HG03521 (cell line): ENCODE measurements at regions not wholly inside any gene's neighbourhood (a gene's known extent, or its start where the extent isn't known, plus 50 kb on each side); places are given as distances from the start of the nearest gene placed in this dataset.

Experiments
- ATAC-seq: cut with Tn5 transposase; IDR thresholded peaks from one replicate; pipeline ENCODE4 v1.9.1; 2021; ENCODE audit warnings: mild to moderate bottlenecking, moderate library complexity; ENCODE audit not compliant: unreplicated experiment

DNA sequence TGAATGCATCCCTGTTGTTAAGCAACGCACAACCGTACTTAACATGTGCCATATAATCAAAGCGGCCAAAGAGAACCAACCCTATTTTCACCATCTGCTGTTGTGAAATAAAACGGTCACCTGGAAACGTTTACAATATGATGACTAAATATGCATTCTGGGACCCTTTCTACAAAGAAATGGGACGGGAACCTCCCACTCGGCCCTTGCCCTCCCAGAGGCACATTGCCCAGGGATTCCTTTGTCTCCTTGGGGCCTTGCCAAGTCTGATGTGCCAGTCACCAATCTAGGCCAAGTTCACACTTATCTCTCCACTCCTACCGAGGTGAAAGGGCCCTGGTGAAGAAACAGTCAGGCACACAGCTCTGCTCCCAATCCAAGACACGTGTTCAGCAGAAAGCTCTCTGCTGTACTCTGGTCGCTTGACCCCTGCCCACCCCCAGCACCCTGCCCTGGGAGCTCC lies 427.4 kb upstream of the JARID2 start:
- no peak for ATAC-seq

DNA sequence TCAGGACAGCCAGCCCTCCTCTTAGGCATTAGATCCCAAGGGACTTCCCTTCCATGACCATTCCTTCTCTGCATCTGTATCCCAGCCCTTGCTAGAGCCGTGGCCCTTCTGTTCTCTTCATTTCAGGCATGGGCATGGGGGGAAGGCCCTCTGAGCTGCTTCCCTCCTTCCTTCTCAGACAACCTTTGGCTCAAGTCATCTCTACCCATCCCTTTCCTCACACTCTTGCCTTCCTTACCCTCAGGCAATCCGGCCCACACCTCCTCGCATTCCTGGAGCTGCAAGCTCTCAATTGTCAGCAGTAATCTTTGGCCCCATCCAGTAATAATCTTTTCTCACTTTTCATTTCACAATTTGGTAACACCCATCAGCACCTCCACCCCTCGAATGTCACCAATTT lies 426.9 kb upstream of the JARID2 start:
- ATAC-seq, result no peak

DNA sequence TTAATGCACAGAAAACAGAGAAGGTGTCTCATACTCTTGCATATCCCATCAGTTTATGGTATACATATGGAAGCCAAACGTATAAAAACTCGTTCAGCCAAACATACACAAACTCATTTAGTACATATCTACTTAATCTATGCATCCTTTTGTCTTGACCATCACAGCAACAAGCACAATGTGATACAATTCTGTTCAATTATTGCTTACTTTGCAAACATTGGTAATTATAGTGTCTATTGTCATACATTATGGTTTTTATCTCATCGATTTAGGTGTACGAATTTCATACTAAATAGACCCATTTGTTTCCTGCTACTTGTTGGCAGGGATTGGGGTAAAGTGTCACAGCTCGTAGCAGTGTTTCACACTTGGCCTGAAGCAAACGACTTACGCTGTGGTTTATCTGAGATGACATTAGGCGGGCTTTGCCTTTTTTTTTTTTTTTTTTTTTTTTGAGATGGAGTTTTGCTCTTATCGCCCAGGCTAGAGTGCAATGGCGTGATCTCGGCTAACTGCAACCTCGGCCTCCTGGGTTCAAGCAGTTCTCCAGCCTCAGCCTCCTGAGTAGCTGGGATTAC lies 425.9 kb upstream of the JARID2 start:
- no peak for ATAC-seq

GRCh38 chr6:14822012-14822553 lies 423.8 kb upstream of the JARID2 start:
- ATAC-seq, result no peak

- ATAC-seq, result no peak
These were observed 423.2 kb upstream of the JARID2 start for GRCh38 chr6:14822679-14823078.

GRCh38 chr6:14824060-14824459 lies 421.8 kb upstream of the JARID2 start:
- ATAC-seq, result no peak

GRCh38 chr6:14824484-14825275 lies 421.2 kb upstream of the JARID2 start:
- no peak for ATAC-seq

DNA sequence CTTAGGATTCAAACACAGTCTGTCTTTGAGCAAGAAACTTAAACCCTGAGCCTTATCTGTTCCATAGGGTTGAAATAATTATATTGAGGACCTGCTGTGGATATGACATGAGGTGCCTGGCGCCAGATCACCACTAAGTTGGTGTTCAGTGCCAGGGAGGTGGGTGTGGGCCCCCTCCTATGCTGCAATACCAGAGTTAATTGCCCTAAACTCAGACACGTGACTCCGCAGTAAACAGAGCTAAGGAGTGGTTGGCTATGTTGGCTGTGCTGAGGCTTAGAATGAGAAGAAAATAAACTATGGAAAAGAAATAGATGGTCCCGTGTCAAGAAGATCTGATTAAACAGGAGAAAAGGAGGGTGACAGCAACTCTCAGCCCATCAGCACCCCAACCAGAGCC lies 419.4 kb upstream of the JARID2 start:
- no peak for ATAC-seq

- no peak for ATAC-seq
These were observed 418.5 kb upstream of the JARID2 start for GRCh38 chr6:14827354-14827753.

- no peak for ATAC-seq
These were observed 417.7 kb upstream of the JARID2 start for GRCh38 chr6:14828201-14828611.

- ATAC-seq, result no peak
These were observed 414.8 kb upstream of the JARID2 start for GRCh38 chr6:14831070-14831469.

DNA sequence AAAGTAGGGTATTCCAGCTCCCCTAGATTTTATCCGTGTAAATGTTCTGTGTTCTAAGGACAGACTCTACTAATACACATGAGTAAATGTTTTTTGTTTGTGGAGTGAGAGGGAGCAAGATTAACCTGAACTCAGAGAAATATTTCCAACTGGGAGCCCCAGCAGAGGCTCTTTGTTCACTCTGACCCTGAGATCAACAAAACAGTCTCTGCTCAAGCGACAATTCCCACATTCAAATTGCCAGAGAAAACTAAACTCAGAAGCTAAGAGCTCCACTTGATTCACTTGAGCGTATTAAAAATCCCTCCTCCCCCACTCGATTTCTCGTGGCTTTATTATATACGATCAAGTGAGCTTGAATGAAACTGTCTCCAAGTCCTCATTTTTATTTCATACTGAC lies 413.9 kb upstream of the JARID2 start:
- ATAC-seq, result no peak

DNA sequence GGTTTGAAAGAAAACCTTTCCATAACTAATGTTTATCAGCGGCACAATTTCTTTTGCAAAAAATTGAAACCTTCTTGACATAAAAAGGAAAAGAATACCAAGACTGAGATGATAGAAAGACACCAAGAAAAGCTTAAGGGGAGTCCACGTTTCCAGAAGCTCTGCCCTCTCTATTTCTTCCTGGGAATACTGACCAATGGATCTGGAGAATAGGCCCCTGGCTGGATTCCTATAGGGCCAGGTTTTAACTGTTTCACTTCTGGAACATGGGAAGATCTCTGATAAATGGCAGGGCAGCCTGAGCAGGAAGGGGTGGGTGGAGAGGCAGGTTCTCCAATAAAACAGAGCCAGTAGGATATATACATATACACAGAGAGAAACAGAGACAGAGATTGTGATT lies 413.4 kb upstream of the JARID2 start:
- no peak for ATAC-seq

GRCh38 chr6:14834851-14835530 lies 410.9 kb upstream of the JARID2 start:
- ATAC-seq, result no peak

GRCh38 chr6:14837435-14837834 lies 408.4 kb upstream of the JARID2 start:
- no peak for ATAC-seq

DNA sequence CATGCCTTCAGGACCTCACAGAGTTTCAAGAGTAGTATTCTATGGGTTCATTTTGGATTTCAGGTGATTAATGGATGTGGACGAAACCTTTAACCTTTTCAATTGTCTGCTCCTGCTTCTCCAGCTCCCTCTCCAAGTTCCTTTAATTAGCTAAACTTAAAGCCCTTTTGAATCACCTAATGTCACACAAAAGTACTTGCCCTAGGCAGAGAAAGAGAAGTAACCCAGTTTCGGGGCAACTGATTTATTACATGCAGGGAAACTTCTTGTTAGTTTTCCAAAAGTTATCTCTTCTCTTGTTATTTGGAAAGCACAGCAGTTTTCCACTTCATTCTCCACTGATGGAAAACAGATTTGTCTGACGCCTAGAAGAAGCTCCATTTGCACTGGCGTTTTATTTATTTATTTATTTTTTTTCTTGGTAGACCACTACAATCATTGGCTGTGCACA lies 407.7 kb upstream of the JARID2 start:
- no peak for ATAC-seq

DNA sequence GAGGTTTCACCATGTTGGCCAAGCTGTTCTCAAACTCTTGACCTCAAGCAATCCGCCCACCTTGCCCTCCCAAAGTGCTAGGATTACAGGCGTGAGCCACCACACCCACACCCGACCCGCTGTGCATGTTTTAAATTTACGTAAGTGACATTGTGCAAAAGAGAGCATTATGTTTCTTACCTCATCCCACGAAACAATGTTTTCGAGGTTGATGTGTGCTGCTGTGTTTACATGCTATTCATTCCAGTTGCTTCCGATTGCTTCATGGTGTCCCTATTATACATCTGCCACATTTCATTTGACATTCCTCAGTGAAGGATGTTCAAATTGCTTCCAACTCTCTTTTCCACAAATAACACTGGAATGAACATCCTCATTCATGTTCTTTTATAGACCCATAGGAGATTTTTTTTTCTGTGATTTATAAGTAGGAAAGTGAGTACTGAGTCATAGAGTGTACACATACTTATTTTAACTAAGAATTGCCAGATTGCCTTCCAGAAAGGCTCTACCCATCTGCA lies 403.9 kb upstream of the JARID2 start:
- no peak for ATAC-seq

- no peak for ATAC-seq
These were observed 401.5 kb upstream of the JARID2 start for GRCh38 chr6:14844411-14844810.

DNA sequence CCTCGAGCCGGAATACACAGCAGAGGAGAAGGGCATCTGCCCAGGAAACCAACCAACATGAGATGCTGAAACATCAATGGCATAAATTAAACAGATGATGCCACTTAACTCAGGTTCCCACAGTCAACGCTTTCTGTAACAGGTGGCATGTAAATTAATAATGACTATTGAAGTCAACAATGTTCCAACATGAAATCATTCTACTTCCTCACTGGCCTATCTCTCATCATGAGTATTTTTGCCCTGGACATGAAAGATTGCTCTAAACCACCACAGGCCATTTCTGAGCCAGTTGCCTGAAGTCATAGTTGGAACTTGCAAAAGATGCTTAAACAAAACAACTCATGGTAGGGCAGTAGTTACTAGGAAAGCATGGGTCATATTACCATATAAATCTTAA lies 397.9 kb upstream of the JARID2 start:
- ATAC-seq, result no peak

- no peak for ATAC-seq
These were observed 396.7 kb upstream of the JARID2 start for GRCh38 chr6:14849185-14849584.

GRCh38 chr6:14851281-14851680 lies 394.6 kb upstream of the JARID2 start:
- no peak for ATAC-seq
